CD4-positive, alpha-beta T cell treated with Interleukin-21 for 1 hour (primary cell): ENCODE measurements at regions not wholly inside any gene's neighbourhood (a gene's known extent, or its start where the extent isn't known, plus 50 kb on each side); places are given as distances from the start of the nearest gene placed in this dataset.
"Not testable (repeated sequence)": the region's sequence is repeated elsewhere in the genome, so short reads cannot be mapped to it uniquely, and the experiment has no call there.

Experiments
- DNase-seq: peaks from one replicate; pipeline ENCODE4 v3.0.0-alpha.2; 2020

DNA sequence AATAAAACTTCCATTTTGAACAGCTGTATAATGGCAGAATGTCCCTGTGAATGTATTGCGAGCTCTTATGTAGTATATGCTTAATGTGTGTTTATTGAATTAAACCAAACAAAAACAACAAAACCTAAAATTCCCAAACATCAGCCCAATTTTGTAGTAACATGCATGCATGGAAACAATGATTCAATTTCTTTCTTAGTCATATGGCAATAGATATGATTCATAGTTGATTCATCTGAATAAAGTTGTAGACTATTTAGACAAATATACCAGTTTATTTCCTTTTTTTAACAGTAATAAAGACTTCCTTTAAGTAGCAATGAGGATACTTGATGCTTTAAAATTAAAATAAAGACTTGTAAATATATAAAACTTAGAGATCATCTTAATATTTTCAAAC, 670.6 kb downstream of the CD109 start:
- no peak for DNase-seq

DNA sequence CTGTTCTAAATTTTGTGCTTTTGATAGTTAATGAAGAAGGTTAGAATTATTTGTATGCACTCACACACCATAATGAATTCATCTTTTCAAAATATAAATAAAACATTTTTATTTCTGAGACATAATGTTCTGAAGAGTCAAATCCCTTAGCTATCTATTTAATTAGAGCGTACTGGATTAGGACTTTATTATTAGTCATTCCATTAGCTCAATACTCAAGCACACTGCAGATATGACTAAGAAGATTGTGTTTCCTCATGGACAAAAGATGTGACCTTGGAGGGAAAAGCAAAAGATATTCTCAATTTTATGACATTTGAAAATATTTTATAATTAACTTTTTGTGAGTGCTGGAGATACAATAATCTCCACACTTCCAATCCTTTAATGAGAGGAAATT, 666.4 kb downstream of the CD109 start:
- DNase-seq: no peak

DNA sequence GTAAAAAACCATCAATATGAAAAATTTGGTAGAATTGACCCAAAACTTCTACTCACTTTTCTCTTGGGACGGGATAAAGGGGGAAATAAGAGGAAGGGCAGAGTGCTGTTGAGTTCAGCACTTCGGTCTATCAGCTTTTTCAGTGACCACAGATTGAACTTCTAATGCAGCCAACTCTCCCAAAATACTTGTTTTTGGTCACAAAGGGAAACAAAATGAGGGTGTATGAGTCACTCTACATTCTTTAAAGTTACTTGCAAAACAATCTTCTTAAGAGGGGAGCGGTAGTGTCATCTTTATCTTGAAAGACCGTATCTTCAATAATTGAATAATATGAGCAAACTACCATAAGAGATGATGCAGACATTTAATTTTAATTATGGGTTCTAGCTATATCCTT, 661.3 kb downstream of the CD109 start:
- no peak for DNase-seq

DNA sequence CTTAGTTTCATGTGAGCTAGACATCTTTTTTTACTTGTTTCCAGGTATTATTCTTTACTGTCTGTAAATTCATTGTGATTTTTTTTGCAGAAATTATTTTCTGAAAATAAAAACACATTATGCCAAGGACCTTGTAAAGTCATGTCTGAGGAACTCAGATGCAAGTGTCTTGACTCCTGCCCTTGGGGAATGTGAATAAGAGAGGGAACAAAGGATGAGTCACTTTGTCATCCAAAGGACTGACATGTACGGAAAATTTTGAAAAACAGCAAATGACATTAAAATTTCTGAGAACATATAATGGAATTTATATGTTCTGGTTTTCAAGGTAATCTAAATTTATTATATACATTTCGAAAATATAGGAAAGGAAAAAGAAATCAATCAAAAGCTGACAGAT, 660.4 kb downstream of the CD109 start:
- no peak for DNase-seq

DNA sequence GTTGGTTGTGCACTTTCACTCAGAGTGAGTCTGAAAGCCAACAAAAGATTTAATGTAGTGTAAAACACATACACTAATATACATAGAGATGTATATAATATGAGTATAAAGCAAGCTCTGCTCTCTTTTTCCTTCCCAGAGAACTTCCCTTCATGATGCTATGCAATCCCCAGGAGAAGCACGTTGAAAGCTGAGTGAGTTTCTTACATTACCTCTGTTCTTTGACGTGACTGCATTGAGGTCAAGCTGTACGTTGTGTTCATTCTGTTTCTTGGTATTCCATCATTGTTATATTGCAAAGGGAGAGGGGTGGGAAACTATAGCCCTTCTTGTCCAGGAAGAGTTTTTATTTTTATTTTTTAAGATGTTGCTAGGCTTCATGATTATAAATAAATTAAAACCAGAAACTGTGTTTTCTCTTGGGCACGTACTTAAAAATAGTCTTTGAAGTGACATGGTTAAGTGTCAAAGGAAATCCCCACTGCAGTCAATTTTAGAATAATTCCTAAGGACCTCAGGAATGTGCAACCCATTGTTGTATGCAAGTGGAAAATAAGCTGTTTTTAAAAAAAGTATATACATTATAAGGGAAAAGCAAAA, 651.0 kb downstream of the CD109 start:
- no peak for DNase-seq

DNA sequence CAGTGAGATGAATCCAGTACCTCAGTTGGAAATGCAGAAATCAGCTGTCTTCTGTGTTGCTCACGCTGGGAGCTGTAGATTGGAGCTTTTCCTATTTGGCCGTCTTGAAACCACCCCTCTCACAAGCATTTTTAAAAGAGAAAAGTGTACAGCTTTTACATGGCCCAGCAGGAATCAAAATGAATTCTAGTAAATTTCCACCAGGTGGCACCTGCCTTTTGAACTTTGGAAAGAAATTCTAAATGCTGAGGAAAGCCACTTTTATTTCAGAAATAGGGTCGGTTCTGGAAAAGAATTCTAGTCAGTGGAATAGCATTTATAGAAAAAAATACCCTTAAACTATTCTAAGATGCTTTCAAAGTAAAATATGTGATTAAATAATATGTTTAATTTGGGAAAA, 647.8 kb downstream of the CD109 start:
- DNase-seq: no peak

DNA sequence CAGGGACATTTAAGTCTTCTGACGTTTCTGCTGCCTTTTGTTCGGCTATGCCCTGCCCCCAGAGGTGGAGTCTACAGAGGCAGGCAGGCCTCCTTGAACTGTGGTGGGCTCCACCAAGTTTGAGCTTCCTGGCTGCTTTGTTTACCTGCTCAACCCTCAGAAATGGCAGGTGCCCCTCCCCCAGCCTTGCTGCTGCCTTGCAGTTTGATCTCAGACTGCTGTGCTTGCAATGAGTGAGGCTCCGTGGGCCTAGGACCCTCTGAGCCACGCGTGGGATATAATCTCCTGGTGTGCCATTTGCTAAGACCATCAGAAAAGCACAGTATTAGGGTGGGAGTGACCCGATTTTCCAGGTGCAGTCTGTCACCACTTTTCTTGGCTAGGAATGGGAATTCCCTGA, 647.3 kb downstream of the CD109 start:
- not testable (repeated sequence) for DNase-seq

DNA sequence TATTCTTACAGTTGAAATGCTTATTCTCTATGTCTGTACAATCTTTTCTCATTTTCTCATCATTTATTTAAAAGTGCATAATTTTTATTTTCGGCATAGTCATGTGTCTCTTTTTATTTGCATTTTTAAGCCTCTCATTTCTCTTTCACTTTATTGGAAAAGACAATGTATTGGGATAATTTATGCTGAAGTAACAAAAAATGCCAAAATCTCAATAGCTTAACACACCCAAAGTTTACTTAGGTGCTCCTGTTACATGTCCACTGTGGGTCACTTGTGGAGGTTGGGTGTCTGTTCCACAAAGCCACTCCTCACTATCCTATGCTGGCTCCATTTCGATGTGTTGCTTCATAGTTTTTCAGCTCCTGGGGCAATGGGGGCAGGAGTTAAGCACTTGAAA, 638.7 kb downstream of the CD109 start:
- DNase-seq: no peak

DNA sequence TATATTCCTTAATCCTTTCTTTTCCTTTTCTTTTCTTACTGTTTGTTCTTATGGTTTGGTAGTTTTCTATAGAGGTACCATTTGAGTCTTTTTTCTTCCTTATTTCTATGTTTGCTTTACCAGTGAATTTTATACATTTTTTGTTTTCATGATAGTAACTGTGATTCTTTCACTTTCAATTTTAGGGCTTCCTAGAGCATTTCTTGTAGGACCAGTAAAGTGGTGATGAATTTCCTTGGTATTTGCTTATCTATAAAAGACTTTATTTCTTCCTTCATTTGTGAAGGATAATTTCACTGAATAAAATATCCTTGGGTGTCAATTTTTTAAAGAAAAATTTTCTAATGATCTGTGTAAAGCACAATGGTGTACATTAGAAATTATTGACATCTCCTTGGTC, 637.4 kb downstream of the CD109 start:
- no peak for DNase-seq

DNA sequence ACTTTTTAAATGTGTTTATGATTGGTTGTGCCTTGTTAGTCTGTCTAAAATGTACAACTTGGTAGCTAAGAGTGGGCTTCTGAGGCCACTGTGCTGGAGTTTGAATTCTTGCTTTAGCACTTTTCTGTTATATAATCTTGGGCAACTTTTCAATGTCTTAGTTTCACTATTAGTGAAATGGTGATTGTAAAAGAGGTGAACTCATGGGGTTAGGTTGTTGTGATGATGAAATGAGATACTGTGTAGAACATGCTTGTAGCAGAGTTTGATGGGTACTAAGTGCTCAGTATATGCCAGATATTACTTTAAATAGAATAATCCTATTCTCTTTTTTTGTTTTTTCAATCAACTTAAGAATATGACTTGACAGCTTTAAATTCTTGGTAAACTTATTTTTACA, 624.7 kb downstream of the CD109 start:
- DNase-seq: no peak

DNA sequence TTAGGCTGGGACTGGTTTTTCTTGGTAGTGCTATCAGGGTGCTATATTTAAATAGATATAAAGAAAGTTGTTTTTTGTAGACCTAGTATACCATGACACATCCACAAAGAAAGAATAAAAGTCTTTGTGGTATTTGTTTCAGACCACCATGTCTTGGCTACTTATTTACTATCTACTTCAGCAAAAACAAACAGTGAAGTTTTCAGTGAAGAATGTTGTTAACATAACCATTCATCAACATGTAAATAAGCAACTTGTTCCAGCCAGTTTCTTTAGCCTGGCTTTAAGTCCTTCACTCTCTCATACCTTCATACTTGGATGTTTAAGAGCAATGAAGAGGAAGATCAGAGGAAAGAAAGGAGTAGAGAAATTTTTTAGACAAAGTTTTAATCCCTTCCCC, 624.1 kb downstream of the CD109 start:
- no peak for DNase-seq

DNA sequence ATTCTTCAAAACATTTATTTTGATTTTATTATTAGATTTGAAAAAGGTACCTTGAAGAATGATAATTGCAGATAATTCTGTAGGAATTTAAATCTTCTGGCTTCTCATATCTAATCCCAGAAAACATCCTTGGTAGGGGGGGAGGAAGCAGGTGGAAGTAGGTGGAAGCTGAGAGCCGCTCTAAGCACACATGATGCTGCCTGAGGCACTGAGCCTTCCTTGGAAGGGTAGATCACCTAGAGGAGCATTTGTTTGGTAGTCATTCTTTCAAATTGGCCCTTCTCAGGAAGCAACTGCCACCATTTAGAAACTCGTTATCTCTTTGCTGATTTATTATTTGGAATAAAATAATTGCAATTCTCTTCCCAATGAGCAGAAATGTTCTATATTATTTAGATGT, 623.3 kb downstream of the CD109 start:
- no peak for DNase-seq

DNA sequence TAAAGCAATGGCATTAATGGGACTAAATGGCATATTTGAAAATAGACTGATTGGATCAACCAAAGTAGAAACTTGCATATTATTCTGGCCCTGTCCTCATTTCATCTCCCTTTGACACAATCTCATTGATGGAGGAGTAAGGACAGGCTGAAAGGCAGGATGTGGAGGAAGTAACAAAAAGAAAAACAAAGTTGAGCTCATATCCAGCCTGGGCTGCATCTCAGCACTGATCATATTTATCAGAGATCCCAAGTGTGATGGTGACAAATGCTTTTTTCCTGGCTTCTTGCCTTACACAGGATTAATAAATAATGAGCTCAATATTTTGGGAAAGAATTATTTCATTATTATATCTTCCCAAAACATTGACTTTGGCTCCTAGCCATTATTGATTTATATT, 622.7 kb downstream of the CD109 start:
- no peak for DNase-seq

DNA sequence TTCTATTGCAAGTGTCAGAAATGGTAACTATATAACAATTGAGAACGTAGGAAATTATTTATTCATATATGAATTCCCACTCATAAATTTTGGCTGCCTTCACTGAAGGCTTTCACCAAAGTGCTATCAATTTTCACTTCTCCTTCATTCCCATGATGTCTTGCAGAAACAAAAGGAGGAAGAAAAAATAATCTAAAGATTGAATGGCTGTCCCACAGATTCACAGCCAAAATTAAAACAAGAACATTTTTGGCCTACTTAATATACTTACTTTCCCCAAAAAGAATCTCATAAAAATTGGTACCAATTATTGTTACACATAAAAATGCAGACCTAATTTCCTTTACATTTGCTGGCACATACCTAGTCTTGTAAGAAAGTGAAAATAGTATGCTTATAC, 616.1 kb downstream of the CD109 start:
- DNase-seq: no peak

DNA sequence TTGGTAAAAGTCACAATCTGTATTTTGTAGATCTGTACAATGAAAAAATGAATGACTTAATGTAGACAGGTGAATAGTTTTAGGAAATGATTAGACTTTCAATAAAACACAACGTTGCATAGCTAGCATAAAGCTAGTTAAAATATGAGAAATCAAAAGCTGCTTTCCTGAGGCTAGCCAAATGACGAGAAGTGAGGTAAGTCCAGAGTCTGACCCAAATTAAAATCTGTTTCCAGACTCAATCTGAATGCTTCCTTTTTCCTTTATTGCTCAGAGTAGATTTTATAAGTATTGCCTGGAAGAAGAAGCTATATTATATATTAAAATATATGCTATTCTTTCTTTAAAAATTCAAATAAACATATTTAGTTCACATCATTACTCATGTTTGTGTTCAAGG, 615.4 kb downstream of the CD109 start:
- DNase-seq: no peak

DNA sequence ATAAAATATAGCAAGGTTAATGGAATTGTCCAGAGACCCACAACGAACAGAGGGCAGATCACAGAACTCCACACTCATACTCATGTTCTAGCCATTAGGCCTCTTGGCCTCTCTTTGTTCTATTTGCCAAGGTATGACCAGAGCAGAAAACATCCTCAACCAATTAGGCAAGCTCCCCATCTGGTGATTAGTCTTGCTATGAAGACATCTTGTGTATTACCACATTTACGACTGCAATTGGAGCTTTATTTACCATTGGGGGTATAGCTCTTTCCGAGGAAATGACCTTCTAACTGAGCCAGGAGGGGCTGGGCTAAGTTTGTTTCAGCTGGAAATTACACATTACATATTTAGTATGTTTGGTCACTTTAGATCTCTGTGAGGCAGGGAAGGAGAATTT, 593.9 kb downstream of the CD109 start:
- no peak for DNase-seq

DNA sequence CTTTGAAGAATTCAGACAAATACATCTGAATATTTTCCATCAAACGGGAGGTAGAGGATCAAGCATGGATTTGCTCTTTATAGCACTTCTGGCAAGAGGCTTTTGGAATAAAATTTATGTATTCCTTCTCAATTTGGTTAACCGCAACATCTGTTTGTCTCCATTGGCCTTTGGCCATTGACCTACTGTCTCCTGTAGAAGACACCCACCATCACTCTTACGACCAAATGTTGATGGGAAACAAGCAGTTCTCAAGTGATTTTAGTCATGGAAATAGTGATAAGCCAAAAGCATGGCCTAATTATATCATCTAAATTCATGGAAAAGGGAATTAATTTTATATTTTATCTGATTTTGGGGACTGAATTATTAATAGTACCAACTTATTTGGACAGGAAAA, 591.9 kb downstream of the CD109 start:
- no peak for DNase-seq

DNA sequence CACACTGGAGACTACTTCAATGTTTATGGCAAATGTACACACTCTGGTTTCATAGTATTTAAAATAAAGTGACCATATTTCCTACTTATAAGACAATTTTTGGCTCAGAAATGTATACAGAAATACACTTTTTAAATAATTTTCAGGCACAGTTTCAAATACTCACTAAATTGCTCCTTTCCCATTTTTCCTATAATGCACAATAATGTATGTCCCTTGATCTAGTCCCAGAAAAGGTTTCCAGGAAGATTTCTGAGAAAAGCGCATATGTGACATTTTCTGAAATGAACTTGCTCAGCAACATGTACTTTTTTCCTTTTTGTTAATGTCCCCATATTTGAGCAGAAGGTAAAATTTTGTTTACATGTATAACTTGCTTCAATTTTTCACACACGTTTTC, 591.4 kb downstream of the CD109 start:
- DNase-seq: no peak

DNA sequence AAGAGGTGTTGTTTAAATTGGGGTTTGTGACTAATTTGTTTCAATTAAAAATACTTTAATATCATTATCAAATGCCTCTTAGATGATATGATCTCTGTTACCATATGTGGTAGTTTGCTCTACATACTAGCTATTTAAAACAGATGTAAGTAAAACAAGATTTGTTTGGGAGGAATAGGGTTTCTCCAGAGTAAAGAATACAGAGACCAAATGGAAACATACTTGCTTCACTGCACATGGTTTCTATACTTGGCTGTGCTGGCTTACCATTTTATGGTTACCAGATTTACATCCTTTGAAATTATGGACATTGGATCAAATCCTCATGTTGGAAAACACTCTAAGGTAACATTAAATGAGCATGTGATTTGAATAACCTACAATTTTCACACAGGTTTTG, 588.3 kb downstream of the CD109 start:
- DNase-seq: no peak

DNA sequence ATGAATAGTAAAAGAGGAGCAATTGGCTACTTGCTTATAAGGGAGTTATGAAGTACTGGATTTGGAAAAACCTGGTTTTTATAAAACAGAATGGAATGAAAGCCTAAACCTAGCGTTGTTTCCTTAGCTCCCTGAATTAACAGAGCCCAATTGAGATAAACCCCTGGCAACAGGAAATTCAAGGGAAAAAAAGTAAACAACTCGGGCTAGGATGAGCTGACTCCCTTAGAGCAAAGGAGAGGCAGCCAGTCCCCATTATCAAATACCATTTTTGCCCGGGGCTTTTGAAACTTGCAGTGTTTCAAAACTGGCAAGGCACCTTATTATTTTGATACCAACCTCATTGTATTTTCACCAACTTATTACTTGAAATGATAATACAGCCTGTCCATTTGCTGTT, 587.5 kb downstream of the CD109 start:
- no peak for DNase-seq

DNA sequence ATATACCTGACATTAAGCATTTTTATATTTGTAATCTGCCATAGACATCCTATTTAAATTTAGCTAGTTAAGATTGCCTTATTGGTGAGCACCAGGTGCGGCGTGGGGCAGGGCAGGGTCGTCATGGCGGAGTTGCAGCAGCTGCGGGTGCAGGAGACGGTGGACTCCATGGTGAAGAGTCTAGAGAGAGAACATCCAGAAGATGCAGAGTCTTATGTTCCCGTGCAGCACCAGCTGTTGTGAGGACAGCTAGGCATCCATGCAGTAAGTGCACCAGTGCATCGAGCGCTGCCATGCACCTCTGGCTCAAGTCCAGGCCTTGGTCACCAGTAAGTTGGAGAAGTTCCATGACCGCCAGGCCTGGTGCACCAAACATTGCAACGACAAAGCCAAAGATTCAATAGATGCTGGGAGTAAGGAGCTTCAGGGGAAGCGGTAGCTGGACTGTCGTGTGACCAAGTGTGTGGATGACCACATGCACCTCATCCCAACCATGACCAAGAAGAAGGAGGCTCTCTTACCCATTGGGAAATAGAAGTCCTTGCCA, 586.2 kb downstream of the CD109 start:
- no peak for DNase-seq

DNA sequence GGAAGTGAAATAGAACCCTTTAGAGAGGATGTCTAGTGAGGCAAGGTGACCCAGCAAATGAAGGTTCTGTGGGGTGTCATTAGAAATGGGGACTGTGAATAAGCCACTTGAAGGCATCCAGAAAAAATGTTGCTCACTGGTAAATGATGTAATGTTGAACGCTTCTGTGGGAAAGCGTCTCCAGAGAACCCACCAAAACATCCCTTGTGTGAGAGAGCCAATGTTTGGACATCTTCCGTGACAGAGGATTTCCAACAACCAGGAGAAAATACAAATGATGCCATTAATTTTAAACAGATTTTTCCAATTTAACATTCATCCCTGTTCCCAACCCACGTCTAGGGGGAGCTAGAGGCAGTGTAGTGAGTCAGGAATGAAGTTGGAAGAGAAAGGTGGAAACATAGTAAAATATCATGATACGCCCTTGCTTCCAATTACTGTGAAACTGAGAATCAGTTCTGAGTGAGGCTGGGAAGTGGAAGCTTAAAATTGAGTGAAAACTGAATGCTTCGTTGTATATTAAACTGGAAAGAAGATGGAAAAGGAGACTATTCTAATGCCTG, 584.2 kb downstream of the CD109 start:
- no peak for DNase-seq

DNA sequence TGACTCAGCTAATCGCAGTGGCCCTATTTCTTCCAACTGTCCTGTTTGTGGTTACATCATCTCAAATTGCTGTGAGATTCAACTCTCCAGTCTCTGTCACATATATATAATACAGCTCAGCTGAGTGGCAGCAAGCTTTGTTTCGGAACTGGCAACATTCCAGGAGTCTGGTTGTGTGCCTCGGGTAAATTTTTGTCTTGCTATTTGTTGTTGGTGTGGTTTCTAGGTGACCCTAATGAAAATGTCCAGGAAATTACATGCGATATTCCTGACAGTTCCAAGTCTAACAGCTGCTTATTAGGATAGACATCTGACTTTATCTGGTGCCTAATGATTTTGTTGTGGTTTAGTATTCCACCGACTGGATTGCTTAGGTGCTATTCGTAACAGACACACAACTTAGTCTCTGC, 581.8 kb downstream of the CD109 start:
- no peak for DNase-seq

DNA sequence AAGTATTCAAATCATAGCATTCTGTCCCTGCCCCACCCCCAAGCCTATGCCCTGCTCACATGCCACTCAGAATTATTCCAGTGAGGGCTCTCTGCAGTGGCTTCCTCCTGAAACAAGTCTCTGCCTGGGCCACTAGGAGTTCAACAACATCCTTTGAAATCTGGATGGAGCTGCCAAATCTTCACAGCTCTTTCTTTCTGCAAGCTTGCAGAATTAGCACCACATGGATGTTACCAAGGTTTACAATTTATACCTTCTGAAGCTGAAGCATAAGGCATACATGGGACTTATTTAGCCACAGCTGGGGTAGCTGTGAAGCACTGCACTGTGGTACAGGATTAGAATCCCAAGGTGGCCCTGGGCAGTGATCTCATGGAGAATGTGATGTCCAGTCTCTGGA, 577.5 kb downstream of the CD109 start:
- DNase-seq: no peak

DNA sequence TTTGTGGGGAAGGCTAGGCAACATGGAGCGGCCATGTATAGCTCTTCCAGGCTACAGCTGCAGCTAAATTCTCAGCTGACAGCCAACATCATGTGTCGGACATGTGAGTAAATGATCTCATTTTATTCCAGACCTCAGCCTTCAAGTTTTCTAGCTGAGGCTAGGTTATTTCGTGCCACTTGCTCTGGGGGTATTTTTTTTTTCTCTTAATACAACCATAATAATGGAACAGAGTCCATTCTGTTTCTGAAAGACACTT, 573.5 kb downstream of the CD109 start:
- no peak for DNase-seq
